GM12875 (cell line): ENCODE measurements at regions not wholly inside any gene's neighbourhood (a gene's known extent, or its start where the extent isn't known, plus 50 kb on each side); places are given as distances from the start of the nearest gene placed in this dataset.
"Not testable (repeated sequence)": the region's sequence is repeated elsewhere in the genome, so short reads cannot be mapped to it uniquely, and the experiment has no call there.

ENCODE experiments used
- H3K4me3 ChIP-seq: one replicate; pipeline ENCODE4 v1.5.1; 2011; ENCODE audit warnings: low read depth, low read length, control low read depth
- CTCF ChIP-seq: IDR thresholded peaks from 2 replicates; pipeline ENCODE4 v1.5.1; 2011; ENCODE audit warnings: low read depth, mild to moderate bottlenecking, control low read depth, inconsistent platforms, low read length, moderate library complexity, borderline replicate concordance; ENCODE audit not compliant: insufficient read depth

GRCh38 chr14:71399057-71399487 lies 491.8 kb downstream of the PCNX1 start:
- no peak for TF ChIP-seq CTCF
- H3K4me3 ChIP-seq, result no peak overlapping the region

GRCh38 chr14:71400871-71401321 lies 493.6 kb downstream of the PCNX1 start:
- H3K4me3 ChIP-seq, result no peak overlapping the region
- TF ChIP-seq CTCF, result no peak

GRCh38 chr14:71402415-71402814 lies 495.2 kb downstream of the PCNX1 start:
- H3K4me3 ChIP-seq, result not testable (repeated sequence)

GRCh38 chr14:71403656-71404055 lies 496.4 kb downstream of the PCNX1 start:
- 0 out of 2 replicates have a peak, but pooled peaks have one; percentile 23 for TF ChIP-seq CTCF
- H3K4me3 ChIP-seq, result no peak overlapping the region

GRCh38 chr14:71405676-71406075 lies 498.4 kb downstream of the PCNX1 start:
- no peak overlapping the region for H3K4me3 ChIP-seq
- no peak for TF ChIP-seq CTCF

- no peak overlapping the region for H3K4me3 ChIP-seq
- TF ChIP-seq CTCF, result no peak
Observed at GRCh38 chr14:71408362-71409030, 501.2 kb downstream of the PCNX1 start.

- TF ChIP-seq CTCF, result no peak
- H3K4me3 ChIP-seq, result no peak overlapping the region
Observed at GRCh38 chr14:71410578-71411284, 503.5 kb downstream of the PCNX1 start.
